Thoracic aorta (tissue), 2 donors: ENCODE measurements at regions not wholly inside any gene's neighbourhood (a gene's known extent, or its start where the extent isn't known, plus 50 kb on each side); places are given as distances from the start of the nearest gene placed in this dataset.

Experiments used
- ATAC-seq: fragments of 150-250 bp; one replicate; pipeline ENCODE4 v1.8.0; 2017; ENCODE audit warnings: low read depth; ENCODE audit not compliant: insufficient number of reproducible peaks, low FRiP score
- DNase-seq: peaks from one replicate; pipeline ENCODE4 v3.0.0-alpha.2; 2020; ENCODE audit warnings: low spot score
- H3K27ac ChIP-seq, 2 donors: fragments of 200-600 bp; sonication (generic); 1 replicate in 1 of 2; 2 replicates in 1 of 2; pipeline ENCODE4 v1.5.1; 2016; ENCODE audit warnings: mild to moderate bottlenecking in 2 of 2, moderate library complexity in 2 of 2
- H3K27me3 ChIP-seq: fragments of 200-600 bp; sonication (generic); replicated peaks from 2 replicates; pipeline ENCODE4 v1.6.0; 2016; ENCODE audit warnings: mild to moderate bottlenecking; ENCODE audit not compliant: insufficient read depth
- H3K36me3 ChIP-seq: fragments of 200-600 bp; sonication (generic); one replicate; pipeline ENCODE4 v1.5.1; 2016
- H3K4me1 ChIP-seq, 2 donors: fragments of 200-600 bp; sonication (generic); 1 replicate in 1 of 2; 2 replicates in 1 of 2; pipeline versions ENCODE4 v1.5.1 to v1.6.0; 2016; ENCODE audit warnings: low read depth in 2 of 2, mild to moderate bottlenecking in 1 of 2; ENCODE audit not compliant: control insufficient read depth in 1 of 2
- H3K4me3 ChIP-seq: fragments of 200-600 bp; sonication (generic); 2 replicates; pipeline ENCODE4 v1.5.1; 2016; ENCODE audit warnings: mild to moderate bottlenecking
- H3K9me3 ChIP-seq: fragments of 200-600 bp; sonication (generic); 2 replicates; pipeline ENCODE4 v1.5.1; 2016
- CTCF ChIP-seq: fragments of 200-600 bp; sonication (generic); IDR thresholded peaks from one replicate; pipeline ENCODE4 v1.5.1; 2019; ENCODE audit warnings: antibody characterized with exemption

- no peaks in the 10 kb centered on the region for H3K4me1 ChIP-seq
- ATAC-seq (no peak), DNase-seq (no peak)
Observed at GRCh38 chr1:110774398-110774797, 98.5 kb upstream of the CD53 start.

GRCh38 chr1:110773813-110774212 is 99.1 kb upstream of the KCNA3 start:
- Histone ChIP-seq H3K9me3 (no peaks in the 10 kb centered on the region), H3K4me1 (no peaks in the 10 kb centered on the region), H3K4me3 (no peak overlapping the region), H3K27me3 (no peaks in the 10 kb centered on the region), H3K27ac (no peak overlapping the region), H3K36me3 (no peaks in the 10 kb centered on the region)
- TF ChIP-seq CTCF, result no peak
- ATAC-seq, result no peak
- DNase-seq, result no peak

More at GRCh38 chr1:110774398-110774797, 98.5 kb upstream of the CD53 start:
- Histone ChIP-seq H3K27ac (no peak overlapping the region), H3K9me3 (no peaks in the 10 kb centered on the region), H3K4me3 (no peak overlapping the region), H3K36me3 (no peaks in the 10 kb centered on the region), H3K27me3 (no peaks in the 10 kb centered on the region)
- no peak for TF ChIP-seq CTCF

- Histone ChIP-seq H3K27me3 (no peaks in the 10 kb centered on the region), H3K9me3 (no peaks in the 10 kb centered on the region), H3K4me3 (no peak overlapping the region), H3K27ac (no peak overlapping the region), H3K36me3 (no peaks in the 10 kb centered on the region), H3K4me1 (no peaks in the 10 kb centered on the region)
- no peak for TF ChIP-seq CTCF
- no peak for DNase-seq
- ATAC-seq, result no peak
Observed at GRCh38 chr1:110771245-110772022, 96.7 kb upstream of the KCNA3 start.

- Histone ChIP-seq H3K27me3 (no peaks in the 10 kb centered on the region), H3K9me3 (no peaks in the 10 kb centered on the region), H3K36me3 (no peaks in the 10 kb centered on the region), H3K4me1 (no peaks in the 10 kb centered on the region), H3K27ac (no peak overlapping the region), H3K4me3 (no peak overlapping the region)
- ATAC-seq, result no peak
- TF ChIP-seq CTCF, result no peak
- no peak for DNase-seq
Observed at GRCh38 chr1:110770832-110771231, 96.1 kb upstream of the KCNA3 start.

GRCh38 chr1:110768605-110769004 is 93.9 kb upstream of the KCNA3 start:
- Histone ChIP-seq H3K27ac (no peak overlapping the region), H3K9me3 (no peaks in the 10 kb centered on the region), H3K4me3 (no peak overlapping the region), H3K4me1 (no peaks in the 10 kb centered on the region), H3K36me3 (no peaks in the 10 kb centered on the region), H3K27me3 (no peaks in the 10 kb centered on the region)
- DNase-seq, result no peak
- no peak for TF ChIP-seq CTCF
- ATAC-seq, result no peak
